Mucosa of gallbladder (tissue), 1 donor: ENCODE measurements at regions not wholly inside any gene's neighbourhood (a gene's known extent, or its start where the extent isn't known, plus 50 kb on each side); places are given as distances from the start of the nearest gene placed in this dataset.
"Not testable (repeated sequence)": the region's sequence is repeated elsewhere in the genome, so short reads cannot be mapped to it uniquely, and the experiment has no call there.

Source experiments
- DNase-seq: peaks from one replicate; pipeline ENCODE4 v3.0.0-alpha.2; 2020; ENCODE audit warnings: low spot score
- donor health status: DM: no; HTN: no; CAD: no.

GRCh38 chr13:22821589-22821988, 359.2 kb upstream of the SGCG start:
- DNase-seq = no peak

- no peak for DNase-seq
These were observed 355.6 kb upstream of the SGCG start for GRCh38 chr13:22825186-22825585.

- DNase-seq = no peak
These were observed 352.7 kb upstream of the SGCG start for GRCh38 chr13:22828081-22828480.

- no peak for DNase-seq
These were observed 344.3 kb upstream of the SGCG start for GRCh38 chr13:22836475-22836874.

GRCh38 chr13:22837980-22838647, 342.7 kb upstream of the SGCG start:
- no peak for DNase-seq

- no peak for DNase-seq
These were observed 340.9 kb upstream of the SGCG start for GRCh38 chr13:22839603-22840530.

GRCh38 chr13:22846551-22846950, 334.2 kb upstream of the SGCG start:
- DNase-seq = no peak

- DNase-seq = peak; percentile 19
These were observed 332.2 kb upstream of the SGCG start for GRCh38 chr13:22848539-22849052.

GRCh38 chr13:22855926-22856325, 324.9 kb upstream of the SGCG start:
- DNase-seq = no peak

GRCh38 chr13:22858980-22859379, 321.8 kb upstream of the SGCG start:
- DNase-seq = not testable (repeated sequence)

- DNase-seq = not testable (repeated sequence)
These were observed 321.4 kb upstream of the SGCG start for GRCh38 chr13:22859411-22859810.

- DNase-seq = no peak
These were observed 318.8 kb upstream of the SGCG start for GRCh38 chr13:22861958-22862466.

GRCh38 chr13:22862478-22862877, 318.3 kb upstream of the SGCG start:
- no peak for DNase-seq

- no peak for DNase-seq
These were observed 314.6 kb upstream of the SGCG start for GRCh38 chr13:22866221-22866620.

- DNase-seq = no peak
These were observed 309.5 kb upstream of the SGCG start for GRCh38 chr13:22871231-22871630.

GRCh38 chr13:22874839-22875238, 305.9 kb upstream of the SGCG start:
- DNase-seq = no peak

- no peak for DNase-seq
These were observed 303.4 kb upstream of the SGCG start for GRCh38 chr13:22877421-22877820.

GRCh38 chr13:22880741-22881720, 299.7 kb upstream of the SGCG start:
- no peak for DNase-seq

GRCh38 chr13:22881721-22882608, 298.8 kb upstream of the SGCG start:
- DNase-seq = not testable (repeated sequence)

- no peak for DNase-seq
These were observed 297.4 kb upstream of the SGCG start for GRCh38 chr13:22883262-22883840.
